ENCODE measurements at regions not wholly inside any gene's neighbourhood (a gene's known extent, or its start where the extent isn't known, plus 50 kb on each side); places are given as distances from the start of the nearest gene placed in this dataset.

DNA sequence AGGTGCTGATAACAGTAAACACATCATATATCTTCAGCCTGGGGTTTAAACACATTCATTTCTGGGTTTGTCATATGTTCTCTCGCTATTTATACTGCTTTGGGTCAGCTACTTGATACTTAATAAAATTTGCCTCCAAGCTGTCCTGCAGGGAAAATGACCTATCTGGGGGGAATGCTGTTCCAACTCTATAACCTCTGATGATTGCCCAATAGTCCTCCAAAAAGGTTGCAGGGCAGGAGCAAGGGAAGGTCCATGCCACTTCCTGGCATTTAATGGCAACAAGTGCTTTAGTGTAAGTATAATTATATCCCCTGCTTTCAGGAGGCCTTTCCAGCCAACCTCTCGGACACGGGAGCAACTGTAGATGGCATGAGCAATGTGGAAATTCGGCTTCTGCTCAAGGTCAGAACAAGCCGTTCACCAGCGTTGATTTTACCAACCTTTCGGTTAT, 198.0 kb upstream of the EEA1 start:
- intact Hi-C loops (cut with DNase I): loop anchor here in 1 of 4 donors (5.0 to 10.0 kb wide), 2 partner anchors 55 to 268 kb away; no protein-coding TSS in a partner anchor
- DNase-seq: peak in 1 of 3 donors; percentile 28
- Histone ChIP-seq H3K4me1 (ENCODE audit: control insufficient read depth, insufficient read depth, low read length) (peaks cover 5% of the 10 kb centered on the region), H3K27ac (ENCODE audit: low read length) (peak overlapping the region; percentile 60), H3K27me3 (ENCODE audit: control insufficient read depth, insufficient read depth) (no peaks in the 10 kb centered on the region), H3K4me3 (ENCODE audit: low read length) (no peak overlapping the region), H3K9me3 (ENCODE audit: control insufficient read depth, low read length) (no peaks in the 10 kb centered on the region)
- ATAC-seq: peak; percentile 56 to 67
- 66% methylated on average over 7 of the region's 7 CpGs for WGBS

DNA sequence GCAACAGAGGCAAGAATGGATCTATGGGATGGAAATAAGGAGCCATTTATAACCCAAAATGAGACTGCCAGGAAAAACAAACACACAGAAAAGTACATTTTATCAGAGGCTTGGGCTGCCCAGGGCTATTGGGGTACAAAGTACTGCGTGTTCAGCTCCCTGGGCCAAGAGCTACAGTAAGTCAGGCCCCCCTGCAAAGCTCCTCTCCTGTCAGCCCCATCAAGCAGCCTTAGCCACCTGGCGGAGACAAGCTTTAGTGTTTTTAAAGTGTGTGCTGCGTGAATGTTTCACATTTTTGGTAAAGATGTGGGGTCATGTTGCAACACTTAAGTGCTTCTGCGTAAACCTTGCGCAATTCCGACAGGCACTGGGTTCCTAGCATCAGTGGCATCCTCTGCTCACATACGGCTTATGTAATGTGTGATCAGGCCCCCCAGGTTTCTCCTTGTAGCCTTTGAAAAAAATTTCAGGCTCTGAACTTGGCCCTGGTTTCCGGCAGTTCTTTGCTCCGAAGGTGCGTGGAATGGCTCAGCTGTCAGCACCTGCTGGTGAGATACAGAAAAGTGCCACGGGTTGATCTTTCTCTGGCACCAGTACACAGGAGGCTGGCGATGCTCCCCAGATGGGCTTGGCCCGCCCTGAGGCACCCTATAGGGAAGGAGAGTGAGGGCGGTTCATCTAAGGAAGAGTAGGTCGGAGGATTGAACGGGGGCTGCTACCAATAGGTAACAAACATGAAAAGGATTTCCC, 198.7 kb upstream of the EEA1 start:
- no peak overlapping the region for H3K4me3 ChIP-seq (ENCODE audit: low read length)
- ATAC-seq: peak; percentile 93
- no peaks in the 10 kb centered on the region for H3K9me3 ChIP-seq (ENCODE audit: control insufficient read depth, low read length)
- H3K27me3 ChIP-seq (ENCODE audit: control insufficient read depth, insufficient read depth): no peaks in the 10 kb centered on the region
- DNase-seq: peak; percentile 69 to 84 (median 81)
- peaks cover 5% of the 10 kb centered on the region for H3K4me1 ChIP-seq (ENCODE audit: control insufficient read depth, insufficient read depth, low read length)
- intact Hi-C loops (cut with DNase I): loop anchor here in 1 of 4 donors (5.0 to 10.0 kb wide), 2 partner anchors 55 to 267 kb away; no protein-coding TSS in a partner anchor
- WGBS: 49% methylated on average over 16 of the region's 16 CpGs
- peak overlapping the region; percentile 60 for H3K27ac ChIP-seq (ENCODE audit: low read length)

DNA sequence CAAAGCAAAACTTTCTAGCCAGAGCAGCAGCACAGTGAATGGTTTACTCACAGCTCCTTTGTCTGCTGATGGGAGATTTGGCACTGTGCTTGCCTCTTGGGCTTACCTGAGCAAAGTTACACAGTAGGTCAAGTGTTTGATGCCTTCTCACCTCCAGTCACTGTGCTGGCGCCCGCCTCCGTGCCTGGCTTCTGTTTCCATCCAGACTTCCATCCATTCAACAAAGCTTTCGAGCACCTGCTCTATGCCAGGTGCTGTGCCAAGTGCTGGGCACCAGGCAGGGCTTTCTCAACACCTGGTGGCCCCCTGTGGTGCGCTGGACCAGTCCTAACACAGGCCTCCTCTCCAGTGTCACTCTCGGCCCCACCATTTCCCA, 199.2 kb upstream of the EEA1 start:
- Histone ChIP-seq H3K27ac (ENCODE audit: low read length) (peak overlapping the region; percentile 60), H3K9me3 (ENCODE audit: control insufficient read depth, low read length) (no peaks in the 10 kb centered on the region), H3K4me3 (ENCODE audit: low read length) (no peak overlapping the region), H3K27me3 (ENCODE audit: control insufficient read depth, insufficient read depth) (no peaks in the 10 kb centered on the region), H3K4me1 (ENCODE audit: control insufficient read depth, insufficient read depth, low read length) (peaks cover 5% of the 10 kb centered on the region)
- intact Hi-C loops (cut with DNase I): loop anchor here in 1 of 4 donors (5.0 to 10.0 kb wide), 2 partner anchors 54 to 266 kb away; no protein-coding TSS in a partner anchor
- ATAC-seq (peak in 1 of 2 donors; percentile 4), DNase-seq (no peak)
- WGBS: 83% methylated on average over 6 of the region's 6 CpGs

DNA sequence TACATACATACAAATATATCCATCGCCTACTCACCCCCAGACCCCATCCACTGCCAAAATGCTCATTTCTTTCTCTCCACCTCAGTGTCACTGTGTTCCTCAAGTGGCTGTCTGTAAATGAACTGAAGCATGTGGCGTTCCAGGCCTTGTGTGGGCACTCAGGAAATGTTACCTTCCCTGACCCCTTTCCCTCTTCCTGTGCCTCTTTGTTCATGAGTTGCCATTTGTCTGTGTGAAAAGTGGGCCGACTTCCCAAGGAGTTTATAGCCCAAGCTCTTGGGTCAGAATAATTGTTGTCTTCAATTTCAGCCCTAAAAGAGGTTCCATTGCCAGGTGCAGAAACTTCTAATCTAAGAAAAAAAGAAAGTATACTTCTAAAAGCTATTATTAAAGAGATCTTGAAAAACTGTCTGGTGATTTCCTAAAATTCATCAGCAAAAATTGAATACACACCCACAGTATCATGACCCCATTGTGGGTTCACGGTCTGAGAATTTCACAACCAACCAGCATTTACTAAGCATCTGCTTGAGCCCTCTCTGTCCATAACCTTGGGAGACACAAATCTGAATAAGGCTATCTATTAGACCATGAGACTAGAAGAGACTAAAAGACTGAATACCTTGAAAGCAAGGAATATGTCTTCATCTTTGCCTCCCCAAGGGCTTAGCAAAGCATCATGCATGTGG, 201.4 kb upstream of the EEA1 start:
- intact Hi-C loops (cut with DNase I): no loop called here
- Histone ChIP-seq H3K4me3 (ENCODE audit: low read length) (no peak overlapping the region), H3K27me3 (ENCODE audit: control insufficient read depth, insufficient read depth) (no peaks in the 10 kb centered on the region), H3K27ac (ENCODE audit: low read length) (no peak overlapping the region), H3K9me3 (ENCODE audit: control insufficient read depth, low read length) (no peaks in the 10 kb centered on the region), H3K4me1 (ENCODE audit: control insufficient read depth, insufficient read depth, low read length) (peaks cover 5% of the 10 kb centered on the region)
- DNase-seq: no peak
- no peak for ATAC-seq
- whole genome bisulfite sequencing: 71% methylated on average over 4 of the region's 4 CpGs

DNA sequence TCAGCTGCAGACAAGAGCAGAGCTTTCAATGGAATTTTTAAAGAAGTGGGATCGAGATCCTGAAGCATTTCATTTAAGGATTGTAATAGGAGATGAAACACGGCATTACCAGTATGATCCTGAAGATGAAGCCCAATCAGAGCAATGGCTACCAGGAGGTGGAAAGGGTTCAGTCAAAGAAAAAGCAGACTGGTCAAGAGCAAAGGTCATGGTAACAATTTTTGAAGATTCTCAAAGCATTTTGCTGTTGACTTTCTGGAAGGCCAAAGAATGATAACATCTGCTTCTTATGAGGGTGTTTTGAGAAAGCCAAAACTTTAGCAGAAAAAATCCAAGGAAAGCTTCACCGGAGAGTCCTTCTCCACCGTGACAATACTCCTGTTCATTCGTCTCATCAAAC, 204.3 kb upstream of the EEA1 start:
- Histone ChIP-seq H3K27ac (ENCODE audit: low read length) (no peak overlapping the region), H3K4me1 (ENCODE audit: control insufficient read depth, insufficient read depth, low read length) (peaks cover 1% of the 10 kb centered on the region), H3K9me3 (ENCODE audit: control insufficient read depth, low read length) (no peaks in the 10 kb centered on the region), H3K4me3 (ENCODE audit: low read length) (no peak overlapping the region), H3K27me3 (ENCODE audit: control insufficient read depth, insufficient read depth) (no peaks in the 10 kb centered on the region)
- WGBS: 96% methylated on average over 5 of the region's 5 CpGs
- DNase-seq: no peak
- intact Hi-C loops (cut with DNase I): no loop called here
- no peak for ATAC-seq

DNA sequence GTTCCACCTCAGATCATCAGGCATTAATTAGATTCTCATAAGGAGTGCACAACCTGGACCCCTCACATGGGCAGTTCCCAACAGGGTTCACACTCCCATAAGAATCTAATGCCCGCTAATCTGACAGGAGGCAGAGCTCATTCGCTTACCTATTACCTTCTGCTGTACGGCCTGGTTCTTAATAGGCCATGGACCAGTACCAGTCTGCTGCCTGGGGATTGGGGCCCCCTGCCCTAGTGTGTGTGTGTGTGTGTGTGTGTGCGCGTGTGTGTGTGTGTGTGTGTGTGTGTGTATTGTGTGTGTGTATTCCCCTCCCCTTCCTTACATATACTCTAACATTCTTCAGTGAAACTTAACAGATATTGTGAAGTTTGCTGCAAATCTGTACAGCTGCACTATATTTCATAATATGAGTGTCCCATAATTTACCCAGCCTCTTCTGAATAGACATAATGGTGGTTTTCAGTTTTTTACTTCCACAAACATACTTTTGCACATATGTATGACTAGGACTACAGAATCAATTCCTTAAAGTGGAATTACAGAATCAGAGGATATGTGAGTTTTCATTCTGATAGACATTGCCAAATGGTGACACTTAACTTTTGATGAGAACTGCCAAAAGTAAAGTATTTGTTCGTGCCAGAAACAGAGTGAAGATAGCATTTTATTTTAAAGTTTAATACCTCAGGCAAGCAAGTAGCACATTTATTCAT, 205.2 kb upstream of the EEA1 start:
- ATAC-seq (no peak), DNase-seq (no peak)
- no peaks in the 10 kb centered on the region for H3K27me3 ChIP-seq (ENCODE audit: control insufficient read depth, insufficient read depth)
- H3K9me3 ChIP-seq (ENCODE audit: control insufficient read depth, low read length): no peaks in the 10 kb centered on the region
- H3K4me3 ChIP-seq (ENCODE audit: low read length): no peak overlapping the region
- 85% methylated on average over 6 of the region's 6 CpGs for WGBS
- no peaks in the 10 kb centered on the region for H3K4me1 ChIP-seq (ENCODE audit: control insufficient read depth, insufficient read depth, low read length)
- no peak overlapping the region for H3K27ac ChIP-seq (ENCODE audit: low read length)
- intact Hi-C loops (cut with DNase I): no loop called here

DNA sequence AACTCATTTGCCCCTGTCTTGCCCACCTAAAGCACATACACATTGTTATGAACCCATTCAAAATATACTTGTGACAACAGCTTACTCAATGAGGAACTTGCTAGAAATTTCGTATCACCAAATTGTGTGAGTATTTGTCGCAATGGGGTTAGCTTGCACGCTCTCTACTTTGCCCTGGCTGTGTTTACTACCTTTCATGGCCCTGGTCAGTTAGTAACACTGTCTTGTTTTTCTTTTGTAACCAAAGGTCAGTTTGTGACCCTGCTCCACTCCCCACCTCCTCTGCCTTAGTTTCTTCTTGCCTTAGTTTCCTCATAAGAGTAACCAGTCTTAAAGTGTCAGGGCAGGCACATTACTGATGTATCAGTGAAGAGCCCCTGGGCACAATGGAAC, 205.8 kb upstream of the EEA1 start:
- DNase-seq (no peak), ATAC-seq (no peak)
- H3K27me3 ChIP-seq (ENCODE audit: control insufficient read depth, insufficient read depth): no peaks in the 10 kb centered on the region
- intact Hi-C loops (cut with DNase I): no loop called here
- no peak overlapping the region for H3K27ac ChIP-seq (ENCODE audit: low read length)
- WGBS: 87% methylated on average over 3 of the region's 3 CpGs
- no peaks in the 10 kb centered on the region for H3K4me1 ChIP-seq (ENCODE audit: control insufficient read depth, insufficient read depth, low read length)
- H3K9me3 ChIP-seq (ENCODE audit: control insufficient read depth, low read length): no peaks in the 10 kb centered on the region
- no peak overlapping the region for H3K4me3 ChIP-seq (ENCODE audit: low read length)

DNA sequence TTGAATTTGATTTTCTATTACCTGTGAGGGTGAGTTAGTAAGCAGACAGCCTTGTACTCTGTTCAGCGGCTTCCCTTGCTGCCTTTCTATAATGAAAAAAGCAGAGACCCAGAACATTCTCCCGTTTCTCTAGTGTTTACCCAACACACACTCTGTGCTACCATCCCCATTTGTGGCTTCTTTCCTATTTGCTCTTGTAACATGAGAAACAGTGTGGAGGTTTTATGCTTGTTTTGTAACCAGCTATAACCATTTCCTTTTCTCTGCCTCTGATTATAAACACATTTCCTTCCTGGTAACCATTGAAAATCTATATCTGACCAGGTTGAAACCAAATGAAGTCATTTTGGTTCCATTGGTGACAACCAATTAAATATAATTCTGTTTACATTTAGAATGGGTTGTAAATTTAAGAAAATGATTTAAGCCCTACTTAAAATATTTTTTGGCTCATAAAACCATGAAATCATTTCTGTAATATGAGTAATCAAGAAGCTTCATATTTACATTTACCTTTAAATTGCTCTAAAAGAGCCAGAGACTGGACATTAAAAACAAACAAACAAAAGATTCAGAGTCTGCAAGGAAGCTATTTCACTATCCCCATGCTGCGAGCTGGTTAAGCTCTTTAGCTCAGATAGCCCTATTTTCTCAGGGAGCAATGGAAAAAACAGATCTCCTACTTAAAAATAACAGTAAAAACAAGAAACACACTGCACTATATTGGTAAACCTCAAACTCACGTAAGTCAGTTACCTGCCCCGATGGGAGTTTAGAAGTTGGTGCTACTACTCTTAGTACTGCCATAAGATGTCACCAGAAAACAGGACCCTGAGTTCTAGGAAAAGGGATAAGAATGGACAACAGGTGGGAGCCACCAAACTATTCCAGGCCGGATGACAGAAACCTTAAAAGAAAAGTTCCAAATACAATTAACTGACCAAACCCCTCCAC, 206.5 kb upstream of the EEA1 start:
- no peak for ATAC-seq
- DNase-seq: no peak
- WGBS: 74% methylated on average over 6 of the region's 6 CpGs
- no peak overlapping the region for H3K27ac ChIP-seq (ENCODE audit: low read length)
- intact Hi-C loops (cut with DNase I): no loop called here
- no peaks in the 10 kb centered on the region for H3K27me3 ChIP-seq (ENCODE audit: control insufficient read depth, insufficient read depth)
- H3K4me3 ChIP-seq (ENCODE audit: low read length): no peak overlapping the region
- no peaks in the 10 kb centered on the region for H3K9me3 ChIP-seq (ENCODE audit: control insufficient read depth, low read length)
- no peaks in the 10 kb centered on the region for H3K4me1 ChIP-seq (ENCODE audit: control insufficient read depth, insufficient read depth, low read length)

DNA sequence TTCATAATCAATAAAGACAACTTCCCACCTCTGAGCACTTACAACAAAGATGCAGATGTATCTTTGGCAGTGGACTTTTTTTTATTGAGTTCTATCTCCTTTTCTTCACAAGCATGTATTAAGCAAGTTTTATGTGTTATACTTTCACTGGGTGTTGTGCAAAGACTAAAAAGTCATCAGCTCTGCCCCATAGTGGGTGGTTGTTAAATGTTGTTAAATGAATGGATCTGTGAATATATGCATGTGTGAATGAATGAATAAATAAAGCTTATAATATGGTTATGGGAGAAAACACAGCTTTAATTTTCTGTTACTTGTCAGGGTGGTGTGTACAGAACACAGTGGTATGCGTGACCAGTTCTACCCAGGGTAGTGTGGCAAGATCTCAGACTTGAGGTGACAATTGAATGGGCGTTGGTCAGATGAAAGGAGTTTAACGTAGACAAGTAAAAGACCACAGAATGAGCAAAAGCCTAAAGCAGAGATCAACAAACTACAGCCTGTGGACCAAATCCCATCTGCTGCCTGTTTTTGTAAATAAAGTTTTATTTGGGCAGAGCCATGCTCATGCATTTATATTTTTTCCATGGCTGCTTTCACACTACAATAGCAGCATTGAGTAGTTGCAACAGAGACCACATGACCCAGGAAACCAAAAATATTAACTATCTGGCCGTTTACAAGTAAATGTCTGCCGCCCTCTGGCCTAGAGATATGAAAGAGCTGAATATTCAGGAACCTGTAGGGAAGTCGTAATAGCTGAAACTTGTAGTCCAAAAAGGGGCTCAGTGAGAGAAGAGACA, 207.4 kb upstream of the EEA1 start:
- intact Hi-C loops (cut with DNase I): no loop called here
- 80% methylated on average over 6 of the region's 6 CpGs for WGBS
- H3K27ac ChIP-seq (ENCODE audit: low read length): no peak overlapping the region

More for the DNA sequence above, 207.4 kb upstream of the EEA1 start:
- Histone ChIP-seq H3K4me1 (ENCODE audit: control insufficient read depth, insufficient read depth, low read length) (no peaks in the 10 kb centered on the region), H3K27me3 (ENCODE audit: control insufficient read depth, insufficient read depth) (no peaks in the 10 kb centered on the region), H3K9me3 (ENCODE audit: control insufficient read depth, low read length) (no peaks in the 10 kb centered on the region), H3K4me3 (ENCODE audit: low read length) (no peak overlapping the region)
- DNase-seq: no peak
- no peak for ATAC-seq
